HepG2 (cell line): ENCODE measurements at regions not wholly inside any gene's neighbourhood (a gene's known extent, or its start where the extent isn't known, plus 50 kb on each side); places are given as distances from the start of the nearest gene placed in this dataset.

Experiments
- CENPX ChIP-seq: sonication (generic); formaldehyde crosslinking; IDR thresholded peaks from 2 replicates; pipeline ENCODE4 v1.9.0; 2021; ENCODE audit warnings: mild to moderate bottlenecking, missing genetic modification reagents, moderate library complexity
- POLR2A ChIP-seq, 2 experiments: IDR thresholded peaks; 2 replicates each; pipeline ENCODE4 v1.6.1; 2011; ENCODE audit warnings: low read depth in 2 of 2, low read length in 2 of 2, mild to moderate bottlenecking in 1 of 2, moderate library complexity in 1 of 2; ENCODE audit not compliant: insufficient read depth in 1 of 2
- SMC3 ChIP-seq: IDR thresholded peaks from 2 replicates; pipeline ENCODE4 v1.6.1; 2011; ENCODE audit warnings: low read length, improper control_type of control experiment
- SRF ChIP-seq: IDR thresholded peaks from 2 replicates; pipeline ENCODE4 v1.6.1; 2011; ENCODE audit warnings: mild to moderate bottlenecking, low read depth, low read length, moderate library complexity
- YY1 ChIP-seq: IDR thresholded peaks from 2 replicates; pipeline ENCODE4 v1.6.1; 2011; ENCODE audit warnings: low read length, low read depth, moderate library complexity, mild to moderate bottlenecking; ENCODE audit not compliant: insufficient read depth, insufficient replicate concordance
- TF ChIP-seq, protein P1 (sequence below): sonication (generic); formaldehyde crosslinking; IDR thresholded peaks from 2 replicates; pipeline ENCODE4 v1.5.0; 2020; ENCODE audit warnings: mild to moderate bottlenecking, missing genetic modification reagents, moderate library complexity

DNA sequence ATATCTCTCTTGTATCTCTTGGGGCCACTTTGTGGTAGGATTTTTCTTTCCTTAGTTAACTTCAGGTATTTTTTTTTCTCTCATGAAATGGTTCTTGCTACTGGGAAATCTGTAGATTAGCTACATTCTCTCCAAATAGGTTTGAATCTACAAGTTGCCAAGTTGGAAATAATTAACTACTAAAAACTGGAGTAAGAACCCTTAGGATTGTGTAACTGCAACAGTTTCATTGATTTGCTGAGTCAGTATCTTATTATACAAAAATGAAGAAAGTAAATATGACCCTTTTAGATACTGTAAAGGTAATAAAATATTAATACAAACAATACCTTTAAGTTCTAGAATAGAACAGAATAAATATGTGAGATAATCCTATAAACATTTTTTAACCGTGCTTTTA lies 327.9 kb downstream of the CXXC4 start:
- no peak for TF ChIP-seq POLR2A (IDR thresholded peaks at IDR 0.05; ENCODE audit: insufficient read depth in 1 of 2, low read depth in 2 of 2, low read length in 2 of 2)
- TF ChIP-seq, protein P1, sequence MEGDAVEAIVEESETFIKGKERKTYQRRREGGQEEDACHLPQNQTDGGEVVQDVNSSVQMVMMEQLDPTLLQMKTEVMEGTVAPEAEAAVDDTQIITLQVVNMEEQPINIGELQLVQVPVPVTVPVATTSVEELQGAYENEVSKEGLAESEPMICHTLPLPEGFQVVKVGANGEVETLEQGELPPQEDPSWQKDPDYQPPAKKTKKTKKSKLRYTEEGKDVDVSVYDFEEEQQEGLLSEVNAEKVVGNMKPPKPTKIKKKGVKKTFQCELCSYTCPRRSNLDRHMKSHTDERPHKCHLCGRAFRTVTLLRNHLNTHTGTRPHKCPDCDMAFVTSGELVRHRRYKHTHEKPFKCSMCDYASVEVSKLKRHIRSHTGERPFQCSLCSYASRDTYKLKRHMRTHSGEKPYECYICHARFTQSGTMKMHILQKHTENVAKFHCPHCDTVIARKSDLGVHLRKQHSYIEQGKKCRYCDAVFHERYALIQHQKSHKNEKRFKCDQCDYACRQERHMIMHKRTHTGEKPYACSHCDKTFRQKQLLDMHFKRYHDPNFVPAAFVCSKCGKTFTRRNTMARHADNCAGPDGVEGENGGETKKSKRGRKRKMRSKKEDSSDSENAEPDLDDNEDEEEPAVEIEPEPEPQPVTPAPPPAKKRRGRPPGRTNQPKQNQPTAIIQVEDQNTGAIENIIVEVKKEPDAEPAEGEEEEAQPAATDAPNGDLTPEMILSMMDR (CRISPR knock-in tag), result no peak
- TF ChIP-seq SMC3, result no peak
- no peak for TF ChIP-seq YY1
- no peak for TF ChIP-seq CENPX (CRISPR knock-in tag)
- no peak for TF ChIP-seq SRF
